Tibial artery (tissue), 4 donors: ENCODE measurements at regions not wholly inside any gene's neighbourhood (a gene's known extent, or its start where the extent isn't known, plus 50 kb on each side); places are given as distances from the start of the nearest gene placed in this dataset.

Experiments
- DNase-seq, 2 donors: peaks; one replicate each; pipeline ENCODE4 v3.0.0-alpha.2; 2019
- H3K27ac ChIP-seq, 2 donors: fragments of 200-600 bp; sonication (generic) in 1 of 2; 1 replicate in 1 of 2; 2 replicates in 1 of 2; pipeline ENCODE4 v1.5.1; 2018 to 2019; ENCODE audit warnings: mild to moderate bottlenecking in 1 of 2
- H3K27me3 ChIP-seq, 2 donors: fragments of 200-600 bp; sonication (generic) in 1 of 2; one replicate each; pipeline versions ENCODE4 v1.5.1 to v1.6.0; 2016 to 2019
- H3K36me3 ChIP-seq, 3 donors: fragments of 200-600 bp; sonication (generic) in 2 of 3; one replicate each; pipeline ENCODE4 v1.5.1; 2016 to 2019; ENCODE audit warnings: mild to moderate bottlenecking in 2 of 3
- H3K4me1 ChIP-seq, 4 donors: fragments of 200-600 bp; sonication (generic) in 2 of 4; 1 replicate in 3 of 4; 2 replicates in 1 of 4; pipeline ENCODE4 v1.5.1; 2016 to 2019
- H3K4me3 ChIP-seq, 2 donors: fragments of 200-600 bp; sonication (generic) in 1 of 2; 1 replicate in 1 of 2; 2 replicates in 1 of 2; pipeline ENCODE4 v1.5.1; 2018 to 2019; ENCODE audit warnings: mild to moderate bottlenecking in 2 of 2
- H3K9me3 ChIP-seq, 3 donors: fragments of 200-600 bp; sonication (generic) in 1 of 3; one replicate each; pipeline ENCODE4 v1.5.1; 2016 to 2019
- intact Hi-C: fragments of 100-400 bp; cut with DNase I; formaldehyde crosslinking; loops from one replicate; pipeline ENCODE4 v1.15.0; 2023; ENCODE audit warnings: low total_unique reads
- TF ChIP-seq, protein P1 (sequence below), 2 experiments: fragments of 200-600 bp in 1 of 2; fragments of 450-650 bp in 1 of 2; IDR thresholded peaks; one replicate each; pipeline ENCODE4 v1.5.1; 2017 to 2019; ENCODE audit warnings: antibody characterized with exemption in 2 of 2, mild to moderate bottlenecking in 1 of 2, moderate library complexity in 1 of 2

DNA sequence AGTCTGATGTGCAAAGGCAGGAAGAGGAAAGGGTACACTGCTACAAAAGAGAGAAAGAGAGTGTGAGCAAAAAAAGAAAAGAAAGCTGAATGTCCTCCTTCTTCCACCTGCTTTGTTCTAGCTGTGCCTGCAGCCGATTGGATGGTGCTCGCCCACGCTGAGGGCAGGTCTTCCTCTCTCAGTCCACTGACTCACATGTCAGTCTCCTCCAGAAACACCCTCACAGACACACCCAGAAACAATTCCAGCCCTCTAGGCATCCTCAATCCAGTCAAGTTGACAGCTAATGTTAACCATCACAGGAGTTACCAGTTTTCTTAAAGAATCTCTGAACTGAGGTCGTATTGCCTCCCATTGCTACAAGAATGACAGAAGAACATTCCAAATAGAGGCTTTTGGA lies 411.9 kb upstream of the SASH1 start:
- Histone ChIP-seq H3K9me3 (peaks cover 0 to 4% (median 0%) of the 10 kb centered on the region in 3 donors), H3K27ac (no peak overlapping the region), H3K27me3 (no peaks in the 10 kb centered on the region), H3K36me3 (no peaks in the 10 kb centered on the region), H3K4me3 (no peak overlapping the region), H3K4me1 (peaks cover 0 to under 1% (median 0%) of the 10 kb centered on the region in 4 donors)
- no peak for DNase-seq
- TF ChIP-seq, protein P1, sequence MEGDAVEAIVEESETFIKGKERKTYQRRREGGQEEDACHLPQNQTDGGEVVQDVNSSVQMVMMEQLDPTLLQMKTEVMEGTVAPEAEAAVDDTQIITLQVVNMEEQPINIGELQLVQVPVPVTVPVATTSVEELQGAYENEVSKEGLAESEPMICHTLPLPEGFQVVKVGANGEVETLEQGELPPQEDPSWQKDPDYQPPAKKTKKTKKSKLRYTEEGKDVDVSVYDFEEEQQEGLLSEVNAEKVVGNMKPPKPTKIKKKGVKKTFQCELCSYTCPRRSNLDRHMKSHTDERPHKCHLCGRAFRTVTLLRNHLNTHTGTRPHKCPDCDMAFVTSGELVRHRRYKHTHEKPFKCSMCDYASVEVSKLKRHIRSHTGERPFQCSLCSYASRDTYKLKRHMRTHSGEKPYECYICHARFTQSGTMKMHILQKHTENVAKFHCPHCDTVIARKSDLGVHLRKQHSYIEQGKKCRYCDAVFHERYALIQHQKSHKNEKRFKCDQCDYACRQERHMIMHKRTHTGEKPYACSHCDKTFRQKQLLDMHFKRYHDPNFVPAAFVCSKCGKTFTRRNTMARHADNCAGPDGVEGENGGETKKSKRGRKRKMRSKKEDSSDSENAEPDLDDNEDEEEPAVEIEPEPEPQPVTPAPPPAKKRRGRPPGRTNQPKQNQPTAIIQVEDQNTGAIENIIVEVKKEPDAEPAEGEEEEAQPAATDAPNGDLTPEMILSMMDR (IDR thresholded peaks at IDR 0.05), result no peak
- intact Hi-C loops, result no loop called here

DNA sequence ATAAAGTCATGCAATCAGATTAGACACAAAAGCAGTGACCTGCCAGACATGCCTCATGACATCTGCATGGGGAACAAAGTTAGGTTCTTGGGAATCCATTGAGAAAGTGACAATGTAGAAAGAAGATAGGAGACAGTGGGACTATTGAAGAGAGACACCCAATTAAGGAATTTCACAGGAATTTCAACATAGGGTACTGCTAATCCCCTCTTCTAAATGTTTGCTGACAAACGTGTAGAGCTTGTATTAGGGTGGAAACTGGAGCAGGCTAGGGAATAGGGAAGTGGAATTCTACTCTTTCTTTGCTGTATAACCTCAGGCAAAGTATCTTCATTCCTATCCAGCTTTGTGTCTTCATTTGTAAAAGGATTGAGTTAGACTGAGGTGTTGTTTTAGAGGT lies 409.4 kb upstream of the SASH1 start:
- Histone ChIP-seq H3K27me3 (no peaks in the 10 kb centered on the region), H3K27ac (no peak overlapping the region), H3K4me3 (no peak overlapping the region), H3K9me3 (no peaks in the 10 kb centered on the region), H3K36me3 (no peaks in the 10 kb centered on the region), H3K4me1 (peaks cover 0 to 6% (median 0%) of the 10 kb centered on the region in 4 donors)
- no peak for DNase-seq
- intact Hi-C loops, result no loop called here
- TF ChIP-seq, protein P1 (IDR thresholded peaks at IDR 0.05), result no peak

DNA sequence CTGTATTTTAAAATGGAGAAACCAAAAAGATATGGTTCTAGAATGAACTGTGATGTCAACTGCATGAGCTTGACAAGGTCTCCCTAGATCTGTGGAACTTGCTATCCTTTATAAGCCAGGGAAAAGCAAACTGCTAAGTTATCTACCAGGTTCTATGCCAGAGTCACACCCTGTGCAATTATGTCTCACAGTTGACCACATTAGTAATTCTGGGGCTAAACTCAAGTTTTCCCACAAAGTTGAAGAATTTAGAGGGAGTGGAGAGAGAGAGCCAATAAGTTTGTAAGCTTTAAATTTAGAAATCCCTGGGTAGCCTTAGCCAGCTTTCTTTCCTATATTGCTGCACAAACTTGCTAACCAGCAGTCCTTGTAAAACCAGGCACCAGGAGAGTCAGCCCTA lies 407.0 kb upstream of the SASH1 start:
- Histone ChIP-seq H3K4me3 (no peak overlapping the region), H3K27me3 (no peaks in the 10 kb centered on the region), H3K27ac (no peak overlapping the region), H3K9me3 (no peaks in the 10 kb centered on the region), H3K36me3 (no peaks in the 10 kb centered on the region), H3K4me1 (peaks cover 0 to 6% (median 0%) of the 10 kb centered on the region in 4 donors)
- TF ChIP-seq, protein P1 (IDR thresholded peaks at IDR 0.05), result no peak
- intact Hi-C loops, result no loop called here
- DNase-seq, result no peak

DNA sequence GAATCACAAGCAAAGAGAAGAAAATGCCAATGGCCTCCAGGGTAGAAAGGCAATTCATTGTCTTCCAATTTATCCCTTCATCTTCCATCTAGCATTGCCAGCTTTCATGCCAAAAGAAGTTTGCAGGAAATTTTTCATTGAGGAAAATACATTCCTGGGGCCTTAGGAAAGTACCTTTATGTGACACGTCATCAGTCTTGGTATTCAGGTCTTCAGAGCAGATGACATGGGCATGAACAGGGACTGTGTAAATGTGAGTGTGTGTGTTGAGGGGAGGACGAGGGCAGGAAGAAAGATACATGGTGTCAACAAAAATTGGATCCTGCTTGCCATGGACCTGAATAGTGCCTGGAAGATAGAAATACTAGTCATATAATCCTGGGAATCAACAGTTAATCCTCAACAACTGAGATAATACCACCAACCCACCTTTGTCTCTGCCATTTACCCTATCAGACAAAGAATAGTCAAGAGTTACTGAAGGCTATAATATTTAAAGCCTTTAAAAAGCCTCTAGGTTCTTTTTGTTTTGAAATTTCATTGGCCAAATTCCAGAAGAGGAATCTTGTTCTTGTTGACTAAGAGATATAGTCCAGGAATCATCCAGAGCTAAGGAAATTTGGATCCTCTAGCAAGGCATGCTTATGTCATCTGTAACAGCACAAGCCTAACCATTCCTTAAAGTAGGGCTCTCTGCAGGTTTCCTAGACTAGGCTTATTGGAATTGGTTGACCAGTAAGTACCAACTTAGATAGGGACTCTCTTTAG lies 405.8 kb upstream of the SASH1 start:
- intact Hi-C loops, result no loop called here
- Histone ChIP-seq H3K36me3 (no peaks in the 10 kb centered on the region), H3K4me3 (no peak overlapping the region), H3K27me3 (no peaks in the 10 kb centered on the region), H3K4me1 (peaks cover 0 to 6% (median 0%) of the 10 kb centered on the region in 4 donors), H3K27ac (no peak overlapping the region), H3K9me3 (no peaks in the 10 kb centered on the region)
- DNase-seq, result no peak
- TF ChIP-seq, protein P1 (IDR thresholded peaks at IDR 0.05), result no peak

DNA sequence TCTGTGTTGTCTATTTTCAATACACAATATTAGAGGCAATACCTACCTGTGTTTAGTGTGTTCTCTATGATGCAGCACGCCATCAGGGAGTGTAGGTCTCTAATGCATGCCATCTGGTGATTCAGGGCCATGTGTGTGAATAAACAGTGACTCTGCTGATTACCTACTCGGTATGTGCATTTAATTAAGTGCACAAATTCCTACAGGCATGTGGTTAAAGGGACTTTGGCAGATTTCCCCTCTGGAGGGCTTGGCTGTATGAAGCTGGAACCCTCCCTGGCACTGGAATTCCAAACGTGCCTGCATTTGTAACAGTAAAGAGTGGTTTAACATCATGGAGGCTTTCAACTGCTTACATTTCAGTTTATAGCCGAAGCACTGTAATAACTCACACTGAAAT lies 401.5 kb upstream of the SASH1 start:
- Histone ChIP-seq H3K4me1 (peaks cover 0 to 1% (median 0%) of the 10 kb centered on the region in 4 donors), H3K27me3 (no peaks in the 10 kb centered on the region), H3K36me3 (no peaks in the 10 kb centered on the region), H3K9me3 (no peaks in the 10 kb centered on the region), H3K27ac (no peak overlapping the region), H3K4me3 (no peak overlapping the region)
- TF ChIP-seq, protein P1 (IDR thresholded peaks at IDR 0.05), result no peak
- intact Hi-C loops, result no loop called here
- DNase-seq, result no peak
